Activated CD4-positive, alpha-beta T cell treated with anti-CD3 and anti-CD28 coated beads, Interleukin-2, amount 10 ng/mL, durations not matched to agents 24 days and 14 days (primary cell): ENCODE measurements at regions not wholly inside any gene's neighbourhood (a gene's known extent, or its start where the extent isn't known, plus 50 kb on each side); places are given as distances from the start of the nearest gene placed in this dataset.

Experiments
- DNase-seq: peaks from one replicate; pipeline ENCODE4 v3.0.0; 2022
- H3K27ac Mint-ChIP-seq: one replicate; pipeline ENCODE4 v1.8.0; 2022; ENCODE audit warnings: mild to moderate bottlenecking, mixed read lengths
- H3K27me3 Mint-ChIP-seq: one replicate; pipeline ENCODE4 v1.8.0; 2022; ENCODE audit warnings: mixed read lengths
- H3K36me3 Mint-ChIP-seq: one replicate; pipeline ENCODE4 v1.8.0; 2022; ENCODE audit warnings: low read depth, mild to moderate bottlenecking, mixed read lengths
- H3K4me1 Mint-ChIP-seq: one replicate; pipeline ENCODE4 v1.8.0; 2021; ENCODE audit warnings: mixed read lengths
- H3K4me3 Mint-ChIP-seq: one replicate; pipeline ENCODE4 v1.8.0; 2022; ENCODE audit warnings: mild to moderate bottlenecking, moderate library complexity, mixed read lengths
- H3K9me3 Mint-ChIP-seq: one replicate; pipeline ENCODE4 v1.8.0; 2021; ENCODE audit warnings: mixed read lengths
- intact Hi-C: fragments of 100-400 bp; cut with micrococcal nuclease; formaldehyde crosslinking; loops from one replicate; pipeline ENCODE4 v1.15.1; 2023

GRCh38 chr1:38138498-38139233, 92.1 kb upstream of the POU3F1 start:
- Mint-ChIP-seq H3K4me1 (no peaks in the 10 kb centered on the region), H3K9me3 (no peaks in the 10 kb centered on the region), H3K27me3 (peaks cover 75% of the 10 kb centered on the region), H3K4me3 (no peak overlapping the region), H3K36me3 (no peaks in the 10 kb centered on the region), H3K27ac (no peak overlapping the region)
- intact Hi-C loops: no loop called here
- DNase-seq: no peak

GRCh38 chr1:38137164-38137563, 90.6 kb upstream of the POU3F1 start:
- H3K9me3 Mint-ChIP-seq: no peaks in the 10 kb centered on the region
- no peaks in the 10 kb centered on the region for H3K4me1 Mint-ChIP-seq
- H3K4me3 Mint-ChIP-seq: no peak overlapping the region
- no peaks in the 10 kb centered on the region for H3K36me3 Mint-ChIP-seq
- no peak for DNase-seq
- peaks cover 72% of the 10 kb centered on the region for H3K27me3 Mint-ChIP-seq
- no peak overlapping the region for H3K27ac Mint-ChIP-seq
- intact Hi-C loops: no loop called here

GRCh38 chr1:38135625-38136414, 89.2 kb upstream of the POU3F1 start:
- H3K27ac Mint-ChIP-seq: no peak overlapping the region
- H3K36me3 Mint-ChIP-seq: no peaks in the 10 kb centered on the region
- no peak overlapping the region for H3K4me3 Mint-ChIP-seq
- H3K27me3 Mint-ChIP-seq: peaks cover 74% of the 10 kb centered on the region
- no peaks in the 10 kb centered on the region for H3K4me1 Mint-ChIP-seq
- DNase-seq: no peak
- intact Hi-C loops: no loop called here
- no peaks in the 10 kb centered on the region for H3K9me3 Mint-ChIP-seq

- no peak for DNase-seq
- no peaks in the 10 kb centered on the region for H3K36me3 Mint-ChIP-seq
- H3K27me3 Mint-ChIP-seq: peaks cover 62% of the 10 kb centered on the region
- no peak overlapping the region for H3K27ac Mint-ChIP-seq
- intact Hi-C loops: no loop called here
- H3K4me3 Mint-ChIP-seq: no peak overlapping the region
- no peaks in the 10 kb centered on the region for H3K4me1 Mint-ChIP-seq
- no peaks in the 10 kb centered on the region for H3K9me3 Mint-ChIP-seq
These were observed 87.7 kb upstream of the POU3F1 start for GRCh38 chr1:38134294-38134755.

- Mint-ChIP-seq H3K9me3 (no peaks in the 10 kb centered on the region), H3K4me3 (no peak overlapping the region), H3K36me3 (no peaks in the 10 kb centered on the region), H3K4me1 (no peaks in the 10 kb centered on the region), H3K27me3 (peaks cover 62% of the 10 kb centered on the region), H3K27ac (no peak overlapping the region)
- intact Hi-C loops: no loop called here
- no peak for DNase-seq
These were observed 87.2 kb upstream of the POU3F1 start for GRCh38 chr1:38133756-38134155.

GRCh38 chr1:38133304-38133703, 86.7 kb upstream of the POU3F1 start:
- Mint-ChIP-seq H3K27me3 (peaks cover 62% of the 10 kb centered on the region), H3K9me3 (no peaks in the 10 kb centered on the region), H3K4me1 (no peaks in the 10 kb centered on the region), H3K27ac (no peak overlapping the region), H3K36me3 (no peaks in the 10 kb centered on the region), H3K4me3 (no peak overlapping the region)
- no peak for DNase-seq
- intact Hi-C loops: no loop called here

- H3K36me3 Mint-ChIP-seq: no peaks in the 10 kb centered on the region
- H3K4me3 Mint-ChIP-seq: no peak overlapping the region
- H3K4me1 Mint-ChIP-seq: no peaks in the 10 kb centered on the region
- peaks cover 57% of the 10 kb centered on the region for H3K27me3 Mint-ChIP-seq
- intact Hi-C loops: no loop called here
- H3K9me3 Mint-ChIP-seq: no peaks in the 10 kb centered on the region
- no peak overlapping the region for H3K27ac Mint-ChIP-seq
- DNase-seq: no peak
These were observed 86.1 kb upstream of the POU3F1 start for GRCh38 chr1:38132681-38133080.

GRCh38 chr1:38131024-38131585, 84.5 kb upstream of the POU3F1 start:
- Mint-ChIP-seq H3K4me1 (no peaks in the 10 kb centered on the region), H3K27me3 (peaks cover 44% of the 10 kb centered on the region), H3K9me3 (no peaks in the 10 kb centered on the region), H3K36me3 (no peaks in the 10 kb centered on the region), H3K4me3 (no peak overlapping the region), H3K27ac (no peak overlapping the region)
- no peak for DNase-seq
- intact Hi-C loops: no loop called here

- DNase-seq: no peak
- intact Hi-C loops: no loop called here
- Mint-ChIP-seq H3K4me1 (no peaks in the 10 kb centered on the region), H3K9me3 (no peaks in the 10 kb centered on the region), H3K27ac (no peak overlapping the region), H3K27me3 (peaks cover 32% of the 10 kb centered on the region), H3K4me3 (no peak overlapping the region), H3K36me3 (no peaks in the 10 kb centered on the region)
These were observed 83.4 kb upstream of the POU3F1 start for GRCh38 chr1:38129971-38130370.

- H3K27ac Mint-ChIP-seq: no peak overlapping the region
- no peaks in the 10 kb centered on the region for H3K9me3 Mint-ChIP-seq
- H3K36me3 Mint-ChIP-seq: no peaks in the 10 kb centered on the region
- DNase-seq: no peak
- intact Hi-C loops: no loop called here
- H3K4me3 Mint-ChIP-seq: no peak overlapping the region
- no peaks in the 10 kb centered on the region for H3K4me1 Mint-ChIP-seq
- H3K27me3 Mint-ChIP-seq: peaks cover 28% of the 10 kb centered on the region
These were observed 82.9 kb upstream of the POU3F1 start for GRCh38 chr1:38129473-38129872.

- Mint-ChIP-seq H3K4me3 (no peak overlapping the region), H3K36me3 (no peaks in the 10 kb centered on the region), H3K9me3 (no peaks in the 10 kb centered on the region), H3K4me1 (no peaks in the 10 kb centered on the region), H3K27me3 (peaks cover 23% of the 10 kb centered on the region), H3K27ac (no peak overlapping the region)
- DNase-seq: no peak
- intact Hi-C loops: no loop called here
These were observed 82.4 kb upstream of the POU3F1 start for GRCh38 chr1:38128926-38129453.

- no peak for DNase-seq
- H3K27me3 Mint-ChIP-seq: peaks cover 21% of the 10 kb centered on the region
- no peak overlapping the region for H3K4me3 Mint-ChIP-seq
- H3K27ac Mint-ChIP-seq: no peak overlapping the region
- H3K9me3 Mint-ChIP-seq: no peaks in the 10 kb centered on the region
- H3K4me1 Mint-ChIP-seq: no peaks in the 10 kb centered on the region
- intact Hi-C loops: no loop called here
- no peaks in the 10 kb centered on the region for H3K36me3 Mint-ChIP-seq
These were observed 81.9 kb upstream of the POU3F1 start for GRCh38 chr1:38128511-38128910.

GRCh38 chr1:38127428-38127827, 80.8 kb upstream of the POU3F1 start:
- H3K4me3 Mint-ChIP-seq: no peak overlapping the region
- no peak overlapping the region for H3K27ac Mint-ChIP-seq
- peaks cover 12% of the 10 kb centered on the region for H3K27me3 Mint-ChIP-seq
- H3K36me3 Mint-ChIP-seq: no peaks in the 10 kb centered on the region
- intact Hi-C loops: no loop called here
- no peak for DNase-seq
- H3K9me3 Mint-ChIP-seq: no peaks in the 10 kb centered on the region
- H3K4me1 Mint-ChIP-seq: no peaks in the 10 kb centered on the region

GRCh38 chr1:38126970-38127369, 80.4 kb upstream of the POU3F1 start:
- Mint-ChIP-seq H3K27ac (no peak overlapping the region), H3K4me1 (no peaks in the 10 kb centered on the region), H3K9me3 (no peaks in the 10 kb centered on the region), H3K27me3 (peaks cover 8% of the 10 kb centered on the region), H3K4me3 (no peak overlapping the region), H3K36me3 (no peaks in the 10 kb centered on the region)
- intact Hi-C loops: no loop called here
- DNase-seq: no peak
